IMR-90 (cell line): ENCODE measurements at regions not wholly inside any gene's neighbourhood (a gene's known extent, or its start where the extent isn't known, plus 50 kb on each side); places are given as distances from the start of the nearest gene placed in this dataset.

Source experiments
- ATAC-seq: fragments of 200-7000 bp; cut with Tn5 transposase; 2 replicates; pipeline ENCODE4 v1.9.1; 2020; ENCODE audit warnings: low read depth, mild to moderate bottlenecking, moderate library complexity
- BruUV-seq: library from RNA; stranded (reverse); fragments of 400-500 nt; replicated peaks from 2 replicates; lab custom pipeline; 2021; lab: Mats Ljungman, UMichigan
- CTCF ChIA-PET: fragments of 300-600 bp; formaldehyde crosslinking; extraction: SDS; loops from one replicate; lab custom pipeline; 2021; ENCODE audit warnings: antibody characterized with exemption; lab: Yijun Ruan, JAX
- POLR2A ChIA-PET: fragments of 300-600 bp; sonication (Branson Sonifier 250); formaldehyde crosslinking; loops from one replicate; lab custom pipeline; 2022; ENCODE audit warnings: antibody characterized with exemption; ENCODE audit not compliant: unreplicated experiment; lab: Charles Lee
- DNase-seq: peaks from one replicate; pipeline ENCODE4 v3.0.0; 2013
- H2AFZ ChIP-seq: replicated peaks from 2 replicates; pipeline ENCODE3; 2013; ENCODE audit warnings: low read length, mild to moderate bottlenecking; ENCODE audit not compliant: poor library complexity
- H2AK5ac ChIP-seq: 2 replicates; pipeline ENCODE4 v1.6.1; 2013; ENCODE audit warnings: low read depth, low read length, inconsistent platforms
- H2AK9ac ChIP-seq: replicated peaks from 2 replicates; pipeline ENCODE3; 2013; ENCODE audit warnings: mild to moderate bottlenecking, low read depth, low read length, moderate library complexity; ENCODE audit not compliant: poor library complexity
- H2BK120ac ChIP-seq: 2 replicates; pipeline ENCODE4 v1.6.1; 2013; ENCODE audit warnings: low read depth, low read length, inconsistent platforms
- H2BK15ac ChIP-seq: 3 replicates; pipeline ENCODE4 v1.6.1; 2013; ENCODE audit warnings: low read depth, low read length, inconsistent platforms
- H2BK20ac ChIP-seq: 2 replicates; pipeline ENCODE4 v1.6.1; 2013; ENCODE audit warnings: low read depth, mild to moderate bottlenecking, inconsistent platforms, low read length, moderate library complexity
- H2BK5ac ChIP-seq: 2 replicates; pipeline ENCODE4 v1.6.1; 2013; ENCODE audit warnings: mild to moderate bottlenecking, low read depth, low read length, inconsistent platforms; ENCODE audit not compliant: poor library complexity, severe bottlenecking
- H3K14ac ChIP-seq: replicated peaks from 2 replicates; pipeline ENCODE4 v1.6.1; 2013; ENCODE audit warnings: low read depth, low read length, inconsistent platforms
- H3K18ac ChIP-seq: 2 replicates; pipeline ENCODE4 v1.6.1; 2013; ENCODE audit warnings: low read depth, low read length, control low read depth
- H3K23ac ChIP-seq: 2 replicates; pipeline ENCODE4 v1.6.1; 2013; ENCODE audit warnings: low read depth, low read length, inconsistent platforms
- H3K27ac ChIP-seq: 2 replicates; pipeline ENCODE4 v1.5.1; 2013; ENCODE audit warnings: mild to moderate bottlenecking, control low read depth, low read length; ENCODE audit not compliant: insufficient read depth
- H3K27me3 ChIP-seq: 2 replicates; pipeline ENCODE4 v1.6.1; 2013; ENCODE audit warnings: low read length; ENCODE audit not compliant: control insufficient read depth, insufficient read depth
- H3K36me3 ChIP-seq: 2 replicates; pipeline ENCODE4 v1.6.1; 2013; ENCODE audit warnings: low read length, mixed read lengths; ENCODE audit not compliant: control insufficient read depth, insufficient read depth
- H3K4ac ChIP-seq: 2 replicates; pipeline ENCODE4 v1.6.1; 2013; ENCODE audit warnings: low read depth, low read length, inconsistent platforms
- H3K4me1 ChIP-seq: 2 replicates; pipeline ENCODE4 v1.6.1; 2013; ENCODE audit warnings: low read length, mixed read lengths; ENCODE audit not compliant: control insufficient read depth, insufficient read depth
- H3K4me2 ChIP-seq: 2 replicates; pipeline ENCODE4 v1.6.1; 2013; ENCODE audit warnings: low read depth, mild to moderate bottlenecking, control low read depth, low read length, moderate library complexity
- H3K4me3 ChIP-seq: 2 replicates; pipeline ENCODE4 v1.5.1; 2013; ENCODE audit warnings: low read depth, mild to moderate bottlenecking, control low read depth, low read length, moderate library complexity; ENCODE audit not compliant: insufficient read depth
- H3K56ac ChIP-seq: 2 replicates; pipeline ENCODE4 v1.6.1; 2013; ENCODE audit warnings: low read length, inconsistent platforms; ENCODE audit not compliant: insufficient read depth; ENCODE audit errors: extremely low read depth
- H3K79me1 ChIP-seq, 2 experiments: 2 replicates each; pipeline ENCODE4 v1.6.1; 2013; ENCODE audit warnings: low read length in 2 of 2, inconsistent platforms in 1 of 2, low read depth in 1 of 2
- H3K9ac ChIP-seq: 2 replicates; pipeline ENCODE4 v1.6.1; 2013; ENCODE audit warnings: low read depth, low read length, control low read depth
- H3K9me1 ChIP-seq: 2 replicates; pipeline ENCODE4 v1.6.1; 2013; ENCODE audit warnings: low read length, inconsistent platforms; ENCODE audit not compliant: insufficient read depth
- H3K9me3 ChIP-seq: 2 replicates; pipeline ENCODE4 v1.6.1; 2013; ENCODE audit warnings: low read length; ENCODE audit not compliant: control insufficient read depth, insufficient read depth
- H4K20me1 ChIP-seq: 2 replicates; pipeline ENCODE4 v1.6.1; 2013; ENCODE audit warnings: low read length, inconsistent platforms; ENCODE audit not compliant: insufficient read depth
- H4K5ac ChIP-seq: 2 replicates; pipeline ENCODE4 v1.6.1; 2013; ENCODE audit warnings: mild to moderate bottlenecking, low read depth, low read length, control low read depth
- H4K8ac ChIP-seq, 2 experiments: 2 replicates each; pipeline ENCODE4 v1.6.1; 2013; ENCODE audit warnings: low read depth in 2 of 2, low read length in 2 of 2, control low read depth in 1 of 2, inconsistent platforms in 1 of 2
- H4K91ac ChIP-seq: 2 replicates; pipeline ENCODE4 v1.6.1; 2013; ENCODE audit warnings: low read depth, low read length, inconsistent platforms; ENCODE audit not compliant: insufficient read depth
- BHLHE40 ChIP-seq: fragments of 150-350 bp; IDR thresholded peaks from 2 replicates; pipeline ENCODE4 v1.6.1; 2016; ENCODE audit warnings: mild to moderate bottlenecking, low read depth, low read length
- CEBPB ChIP-seq: IDR thresholded peaks from 2 replicates; pipeline ENCODE4 v1.6.1; 2012; ENCODE audit warnings: low read depth, low read length, improper control_type of control experiment
- CHD1 ChIP-seq: IDR thresholded peaks from 2 replicates; pipeline ENCODE4 v1.6.1; 2012; ENCODE audit warnings: low read depth, low read length, improper control_type of control experiment
- ELK1 ChIP-seq: fragments of 150-350 bp; IDR thresholded peaks from 2 replicates; pipeline ENCODE4 v1.6.1; 2016; ENCODE audit warnings: low read depth, mild to moderate bottlenecking, low read length, moderate library complexity, borderline replicate concordance
- FOS ChIP-seq: fragments of 150-350 bp; IDR thresholded peaks from 2 replicates; pipeline ENCODE4 v1.6.1; 2016; ENCODE audit warnings: low read depth, low read length
- MAFK ChIP-seq: IDR thresholded peaks from 2 replicates; pipeline ENCODE4 v1.6.1; 2012; ENCODE audit warnings: low read depth, low read length, improper control_type of control experiment
- MAZ ChIP-seq: IDR thresholded peaks from 2 replicates; pipeline ENCODE4 v1.6.1; 2012; ENCODE audit warnings: low read depth, mild to moderate bottlenecking, low read length, improper control_type of control experiment, moderate library complexity, borderline replicate concordance
- MXI1 ChIP-seq: IDR thresholded peaks from 2 replicates; pipeline ENCODE4 v1.6.1; 2012; ENCODE audit warnings: low read depth, mild to moderate bottlenecking, low read length, moderate library complexity, borderline replicate concordance
- NFE2L2 ChIP-seq: fragments of 150-350 bp; IDR thresholded peaks from 2 replicates; pipeline ENCODE4 v1.6.1; 2016; ENCODE audit warnings: low read depth, mild to moderate bottlenecking, low read length
- POLR2A ChIP-seq: IDR thresholded peaks from 2 replicates; pipeline ENCODE4 v1.6.1; 2012; ENCODE audit warnings: mild to moderate bottlenecking, low read depth, low read length
- RAD21 ChIP-seq: IDR thresholded peaks from 2 replicates; pipeline ENCODE4 v1.6.1; 2012; ENCODE audit warnings: low read length, improper control_type of control experiment
- RCOR1 ChIP-seq: IDR thresholded peaks from 2 replicates; pipeline ENCODE4 v1.6.1; 2012; ENCODE audit warnings: mild to moderate bottlenecking, low read length, improper control_type of control experiment; ENCODE audit not compliant: insufficient replicate concordance
- RFX5 ChIP-seq: IDR thresholded peaks from 2 replicates; pipeline ENCODE4 v1.8.0; 2012; ENCODE audit warnings: low read depth, mild to moderate bottlenecking, low read length, moderate library complexity
- SMC3 ChIP-seq: fragments of 150-350 bp; IDR thresholded peaks from 2 replicates; pipeline ENCODE4 v1.6.1; 2016; ENCODE audit warnings: low read depth, mild to moderate bottlenecking, antibody characterized with exemption, low read length, moderate library complexity
- WGBS, 2 experiments: methylation state at CpG; one replicate each; pipeline versions ENCODE4 v1.1.5 to v1.1.7; 2013; ENCODE audit warnings: missing lambda C conversion rate in 2 of 2; ENCODE audit not compliant: insufficient read length in 1 of 2; ENCODE audit errors: extremely low coverage in 2 of 2; 5-methylcytosine and 5-hydroxymethylcytosine counted together
- dilution Hi-C: fragments of 300-500 bp; cut with HindIII; formaldehyde crosslinking; loops from one replicate; pipeline ENCODE4 v1.14.3; 2018; ENCODE audit warnings: low sequenced_read_pairs; ENCODE audit not compliant: unreplicated experiment
- in situ Hi-C: fragments of 300-500 bp; cut with MboI; formaldehyde crosslinking; loops from 3 replicates; pipeline ENCODE4 v1.14.3; 2019; ENCODE audit warnings: low sequenced_read_pairs, inconsistent platforms, mixed read lengths
- intact Hi-C: fragments of 100-400 bp; cut with micrococcal nuclease; formaldehyde crosslinking; loops from 2 replicates; pipeline ENCODE4 v1.10.0; 2022
- TF ChIP-seq, protein P1 (sequence below): fragments of 150-350 bp; IDR thresholded peaks from 2 replicates; pipeline ENCODE4 v1.6.1; 2017; ENCODE audit warnings: mild to moderate bottlenecking, antibody characterized with exemption, low read length, low read depth
- TF ChIP-seq, protein P2 (sequence below): conservative IDR thresholded peaks from 2 replicates; pipeline ENCODE4 v1.5.1; 2012; ENCODE audit warnings: mild to moderate bottlenecking, low read depth, low read length, improper control_type of control experiment

GRCh38 chr4:149902242-149902641 lies 86.6 kb upstream of the IQCM start:
- H4K5ac ChIP-seq, result no peak overlapping the region
- TF ChIP-seq POLR2A (no peak), FOS (no peak), MXI1 (no peak), ELK1 (no peak), CHD1 (no peak), CEBPB (no peak), NFE2L2 (no peak), BHLHE40 (no peak), RAD21 (no peak), RCOR1 (no peak), RFX5 (no peak), MAFK (no peak), SMC3 (no peak), MAZ (no peak)
- TF ChIP-seq, protein P1, sequence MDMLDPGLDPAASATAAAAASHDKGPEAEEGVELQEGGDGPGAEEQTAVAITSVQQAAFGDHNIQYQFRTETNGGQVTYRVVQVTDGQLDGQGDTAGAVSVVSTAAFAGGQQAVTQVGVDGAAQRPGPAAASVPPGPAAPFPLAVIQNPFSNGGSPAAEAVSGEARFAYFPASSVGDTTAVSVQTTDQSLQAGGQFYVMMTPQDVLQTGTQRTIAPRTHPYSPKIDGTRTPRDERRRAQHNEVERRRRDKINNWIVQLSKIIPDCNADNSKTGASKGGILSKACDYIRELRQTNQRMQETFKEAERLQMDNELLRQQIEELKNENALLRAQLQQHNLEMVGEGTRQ, result no peak
- TF ChIP-seq, protein P2, sequence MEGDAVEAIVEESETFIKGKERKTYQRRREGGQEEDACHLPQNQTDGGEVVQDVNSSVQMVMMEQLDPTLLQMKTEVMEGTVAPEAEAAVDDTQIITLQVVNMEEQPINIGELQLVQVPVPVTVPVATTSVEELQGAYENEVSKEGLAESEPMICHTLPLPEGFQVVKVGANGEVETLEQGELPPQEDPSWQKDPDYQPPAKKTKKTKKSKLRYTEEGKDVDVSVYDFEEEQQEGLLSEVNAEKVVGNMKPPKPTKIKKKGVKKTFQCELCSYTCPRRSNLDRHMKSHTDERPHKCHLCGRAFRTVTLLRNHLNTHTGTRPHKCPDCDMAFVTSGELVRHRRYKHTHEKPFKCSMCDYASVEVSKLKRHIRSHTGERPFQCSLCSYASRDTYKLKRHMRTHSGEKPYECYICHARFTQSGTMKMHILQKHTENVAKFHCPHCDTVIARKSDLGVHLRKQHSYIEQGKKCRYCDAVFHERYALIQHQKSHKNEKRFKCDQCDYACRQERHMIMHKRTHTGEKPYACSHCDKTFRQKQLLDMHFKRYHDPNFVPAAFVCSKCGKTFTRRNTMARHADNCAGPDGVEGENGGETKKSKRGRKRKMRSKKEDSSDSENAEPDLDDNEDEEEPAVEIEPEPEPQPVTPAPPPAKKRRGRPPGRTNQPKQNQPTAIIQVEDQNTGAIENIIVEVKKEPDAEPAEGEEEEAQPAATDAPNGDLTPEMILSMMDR, result no peak
- no peak overlapping the region for H2BK120ac ChIP-seq
- ATAC-seq (no peak), DNase-seq (no peak)
- ChIA-PET POLR2A (no interaction called here), CTCF (interaction anchor here (0.6 kb wide), 1 partner anchor 1891 kb away, joined by 3 read pairs; no protein-coding TSS in a partner anchor)
- dilution Hi-C loops (no loop called here), intact Hi-C loops (no loop called here), in situ Hi-C loops (no loop called here)
- BruUV-seq, result no TSS peak
- H3K36me3 ChIP-seq, result no peaks in the 10 kb centered on the region
- H2BK20ac ChIP-seq, result no peak overlapping the region
- H3K9me3 ChIP-seq, result no peaks in the 10 kb centered on the region
- no peaks in the 10 kb centered on the region for H4K20me1 ChIP-seq
- no peak overlapping the region for H3K18ac ChIP-seq
- no peak overlapping the region for H2AFZ ChIP-seq
- no peaks in the 10 kb centered on the region for H3K9me1 ChIP-seq
- no peak overlapping the region for H2AK9ac ChIP-seq
- no peaks in the 10 kb centered on the region for H3K4me1 ChIP-seq
- no peak overlapping the region for H3K4ac ChIP-seq
- no peak overlapping the region for H3K4me2 ChIP-seq
- H3K27me3 ChIP-seq, result no peaks in the 10 kb centered on the region
- no CpG with 5 or more reads among the region's 2 CpGs for WGBS, 2 experiments
- H4K91ac ChIP-seq, result no peak overlapping the region
- H3K56ac ChIP-seq, result no peak overlapping the region
- no peak overlapping the region for H2BK15ac ChIP-seq
- no peak overlapping the region for H2BK5ac ChIP-seq
- no peak overlapping the region for H3K4me3 ChIP-seq
- no peak overlapping the region for H4K8ac ChIP-seq
- no peak overlapping the region for H3K23ac ChIP-seq
- H3K79me1 ChIP-seq, result no peaks in the 10 kb centered on the region
- H3K9ac ChIP-seq, result no peak overlapping the region
- no peak overlapping the region for H3K27ac ChIP-seq
- H3K14ac ChIP-seq, result no peak overlapping the region
- no peak overlapping the region for H2AK5ac ChIP-seq
